ENCODE measurements at regions not wholly inside any gene's neighbourhood (a gene's known extent, or its start where the extent isn't known, plus 50 kb on each side); places are given as distances from the start of the nearest gene placed in this dataset.
"Not testable (repeated sequence)": the region's sequence is repeated elsewhere in the genome, so short reads cannot be mapped to it uniquely, and the experiment has no call there.

DNA sequence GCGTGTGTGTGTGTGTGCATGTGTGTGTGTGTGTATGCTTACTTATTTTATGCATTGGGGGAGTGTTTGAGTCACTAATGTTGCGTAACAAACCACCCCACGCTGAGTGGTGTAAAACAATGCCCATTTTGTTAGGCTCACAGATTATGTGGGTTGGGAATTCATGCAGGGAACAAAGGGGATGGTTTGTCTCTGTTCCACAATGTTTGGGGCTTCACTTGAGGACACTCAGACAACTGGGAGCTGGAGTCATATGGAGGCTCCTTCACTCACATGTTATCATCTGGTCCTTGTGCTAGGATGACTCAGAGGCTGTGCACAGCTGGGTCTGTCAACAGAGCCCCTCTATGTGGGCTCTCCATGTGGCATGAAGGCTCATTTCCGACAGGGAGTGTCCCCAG, 51.3 kb upstream of the LARGE1 start:
- DNase-seq: no peak

DNA sequence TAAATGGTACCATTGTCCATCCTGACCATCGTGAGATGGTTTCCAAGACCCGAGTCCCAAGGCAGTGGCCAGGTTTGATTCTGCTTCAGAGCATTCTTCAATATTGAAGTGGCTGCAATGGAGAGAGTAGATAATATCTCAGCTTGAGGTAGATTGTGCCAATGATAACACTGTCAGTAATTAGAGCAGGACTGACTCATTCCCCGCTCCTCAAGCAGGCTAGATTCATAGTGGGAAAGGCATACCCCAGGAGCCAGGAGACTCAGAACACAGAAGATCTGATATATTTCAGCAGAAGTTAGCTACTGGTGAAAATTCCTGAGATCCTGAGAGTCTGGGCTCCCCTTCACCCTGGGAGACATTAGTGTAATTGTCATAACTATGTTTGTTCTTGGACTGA, 55.6 kb upstream of the LARGE1 start:
- no peak for DNase-seq

- DNase-seq: no peak
Measured at GRCh38 chr22:33983558-33983957, 63.3 kb upstream of the LARGE1 start.

GRCh38 chr22:33984211-33984610, 63.9 kb upstream of the LARGE1 start:
- no peak for DNase-seq

DNA sequence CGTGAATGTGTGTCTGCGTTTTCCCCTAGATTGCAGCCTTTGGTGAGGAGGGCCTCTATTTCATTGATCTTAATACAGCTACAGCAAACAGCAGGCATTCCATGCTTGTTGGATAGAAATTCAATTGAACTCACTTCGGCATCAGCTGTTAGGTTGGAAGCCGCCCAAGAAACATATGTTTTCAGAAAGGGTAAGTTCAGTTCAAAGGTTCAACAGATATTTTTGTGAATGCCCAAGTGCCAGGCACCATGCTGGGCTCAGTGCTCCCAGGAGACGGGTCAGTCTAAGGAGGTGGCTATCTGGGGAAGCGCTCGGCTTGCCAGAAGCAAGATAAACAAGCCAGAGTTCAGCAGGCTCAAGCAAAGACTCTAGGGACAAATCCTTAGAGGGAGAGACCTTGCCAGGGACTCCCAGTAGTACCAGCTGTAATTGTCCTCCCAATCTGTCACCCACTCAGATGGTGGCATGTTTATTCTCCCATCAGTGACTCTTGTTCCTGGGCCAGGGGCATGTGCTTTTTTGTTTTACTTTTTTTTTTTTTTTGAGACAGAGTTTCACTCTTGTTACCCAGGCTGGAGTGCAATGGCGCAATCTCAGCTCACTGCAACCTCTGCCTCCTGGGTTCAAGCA, 64.5 kb upstream of the LARGE1 start:
- no peak for DNase-seq

GRCh38 chr22:33985506-33985905, 65.2 kb upstream of the LARGE1 start:
- no peak for DNase-seq

DNA sequence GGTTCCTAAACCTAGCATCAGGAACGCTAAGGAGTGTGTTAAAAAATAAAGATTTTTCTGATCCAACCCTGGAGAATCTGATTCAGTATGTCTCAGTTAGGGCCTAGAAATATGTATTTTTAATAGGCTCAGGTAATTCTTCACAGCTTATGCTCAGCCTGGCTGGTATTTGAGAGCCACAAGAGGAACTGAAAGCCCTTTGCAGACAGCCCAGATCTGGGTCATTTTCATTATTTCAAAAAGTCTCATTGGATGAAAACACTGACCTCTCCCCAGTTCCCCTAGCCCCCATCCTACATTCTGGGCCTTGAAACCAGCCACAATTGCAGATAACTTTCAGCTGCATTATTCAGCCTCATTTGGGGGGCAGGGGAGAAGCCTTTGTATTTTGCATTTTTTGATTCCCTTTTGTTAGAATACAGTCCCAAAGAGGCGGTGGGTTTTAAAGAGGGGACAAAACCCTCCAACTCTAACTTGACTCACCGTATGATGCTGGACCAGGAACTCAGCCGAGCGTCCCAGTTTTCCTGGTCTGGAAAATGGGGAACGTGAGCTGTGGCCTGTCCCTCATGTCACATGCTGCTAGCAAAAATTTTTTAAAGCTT, 66.0 kb upstream of the LARGE1 start:
- no peak for DNase-seq

DNA sequence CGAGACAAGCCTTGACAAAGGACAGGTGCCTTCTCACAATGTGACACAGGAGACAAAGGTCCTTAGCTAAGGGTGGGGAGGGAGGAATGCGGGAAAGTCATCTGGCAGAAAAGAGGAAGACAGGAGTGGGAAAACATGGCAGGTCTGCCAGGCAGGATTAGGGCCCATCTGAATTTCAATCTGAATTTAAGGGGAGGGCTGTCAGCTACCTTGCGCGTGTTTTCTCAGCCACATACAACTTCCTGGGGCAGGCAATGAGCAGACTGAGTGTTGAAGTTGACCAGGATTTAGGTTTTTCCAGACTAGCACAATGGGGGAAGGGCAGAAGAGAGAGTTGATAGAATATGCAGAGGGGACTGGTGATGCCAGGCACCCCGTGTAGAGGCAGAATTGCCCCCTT, 66.7 kb upstream of the LARGE1 start:
- DNase-seq: no peak

DNA sequence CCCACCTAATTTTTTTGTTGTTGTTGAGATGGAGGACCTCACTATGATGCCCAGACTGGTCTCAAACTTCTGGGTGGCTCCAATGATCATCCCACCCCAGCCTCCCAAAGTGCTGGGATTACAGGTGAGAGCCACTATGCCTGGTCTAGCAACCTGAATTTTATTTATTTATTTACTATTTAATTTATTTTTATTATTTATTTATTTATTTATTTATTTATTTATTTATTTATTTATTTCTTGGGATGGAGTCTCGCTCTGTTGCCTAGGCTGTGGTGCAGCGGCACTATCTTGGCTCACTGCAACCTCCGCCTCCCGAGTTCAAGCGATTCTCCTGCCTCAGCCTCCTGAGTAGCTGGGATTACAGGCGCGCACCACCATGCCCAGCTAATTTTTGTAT, 69.0 kb upstream of the LARGE1 start:
- not testable (repeated sequence) for DNase-seq

DNA sequence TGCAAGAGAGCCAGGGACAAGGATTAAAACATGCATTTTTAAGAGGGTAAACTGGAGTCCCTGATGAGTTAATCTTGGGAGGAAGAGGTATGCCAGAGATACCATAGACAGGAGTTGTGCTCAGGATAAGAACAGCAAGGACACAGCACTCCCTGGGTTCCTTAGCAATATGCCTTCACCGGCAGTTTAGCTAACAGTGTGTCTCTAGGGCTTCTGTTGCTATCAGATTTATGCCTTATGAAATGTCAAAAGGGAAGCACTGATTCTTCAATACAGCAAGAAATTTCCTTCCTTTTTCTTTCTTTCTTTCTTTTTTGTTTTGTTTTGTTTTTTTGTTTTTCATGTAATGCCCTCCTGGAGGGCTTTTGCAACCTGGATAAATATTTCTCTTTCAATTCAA, 71.3 kb upstream of the LARGE1 start:
- DNase-seq: no peak

DNA sequence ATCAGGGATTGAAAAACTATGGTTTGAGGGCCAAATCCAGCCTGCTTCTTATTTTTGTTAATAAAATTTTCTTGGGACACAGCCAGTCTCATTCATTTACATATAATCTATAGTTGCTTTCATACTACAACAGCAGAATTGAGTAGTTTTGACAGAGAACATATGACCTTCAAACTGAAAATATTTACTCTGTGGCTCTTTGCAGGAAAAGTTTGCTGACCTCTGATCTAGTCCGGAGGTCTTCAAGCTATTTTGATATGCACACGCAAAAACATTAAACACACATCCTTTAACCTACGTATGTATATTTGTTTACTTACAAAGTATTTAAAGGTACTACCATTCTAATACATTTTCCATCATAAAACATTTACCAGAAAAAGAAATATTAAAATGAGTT, 76.5 kb upstream of the LARGE1 start:
- DNase-seq: no peak

GRCh38 chr22:34000879-34001526, 80.7 kb upstream of the LARGE1 start:
- DNase-seq: no peak

- no peak for DNase-seq
Measured at GRCh38 chr22:34001701-34002466, 81.6 kb upstream of the LARGE1 start.

GRCh38 chr22:34004058-34004457, 83.8 kb upstream of the LARGE1 start:
- DNase-seq: no peak

DNA sequence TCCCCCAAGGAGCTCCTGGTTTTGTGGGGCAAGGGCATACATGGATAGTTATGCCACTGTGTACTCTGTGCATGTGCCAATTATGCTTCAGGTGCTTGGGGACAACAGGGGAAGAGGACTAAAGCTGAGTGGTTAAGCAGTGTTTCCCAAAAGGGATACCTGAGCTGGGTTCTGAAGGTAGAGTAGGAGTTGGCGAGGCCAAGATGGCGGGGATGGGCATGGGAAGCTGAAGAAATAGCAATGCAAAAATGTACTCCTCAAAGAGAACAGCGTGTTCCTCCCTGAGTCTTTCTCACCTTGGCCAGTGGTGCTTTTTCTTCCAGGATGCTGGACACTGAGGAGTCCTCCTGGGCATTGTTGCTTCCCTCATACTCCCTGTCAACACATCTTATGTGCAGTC, 90.0 kb upstream of the LARGE1 start:
- DNase-seq: no peak

- DNase-seq: no peak
Measured at GRCh38 chr22:34015642-34016041, 95.4 kb upstream of the LARGE1 start.

DNA sequence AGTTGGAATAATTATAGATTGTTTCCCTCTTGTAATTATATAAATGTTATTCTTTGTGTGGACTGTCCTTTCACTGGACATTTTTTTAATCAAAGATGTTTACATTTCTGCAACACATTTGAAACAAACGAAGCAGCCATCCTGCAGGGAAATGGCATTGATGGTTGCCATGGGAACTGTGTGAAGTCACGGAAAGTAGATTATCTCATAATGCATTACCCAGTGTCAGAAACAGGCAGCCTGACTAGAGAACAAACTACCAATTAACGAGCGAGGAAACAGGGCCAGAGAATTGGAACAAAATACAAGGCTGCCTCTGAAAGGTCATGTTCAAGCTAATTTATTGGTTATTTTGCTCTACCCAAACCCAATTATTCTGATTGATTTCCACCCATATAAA, 96.9 kb upstream of the LARGE1 start:
- no peak for DNase-seq

GRCh38 chr22:34019190-34019845, 99.0 kb upstream of the LARGE1 start:
- DNase-seq: no peak

DNA sequence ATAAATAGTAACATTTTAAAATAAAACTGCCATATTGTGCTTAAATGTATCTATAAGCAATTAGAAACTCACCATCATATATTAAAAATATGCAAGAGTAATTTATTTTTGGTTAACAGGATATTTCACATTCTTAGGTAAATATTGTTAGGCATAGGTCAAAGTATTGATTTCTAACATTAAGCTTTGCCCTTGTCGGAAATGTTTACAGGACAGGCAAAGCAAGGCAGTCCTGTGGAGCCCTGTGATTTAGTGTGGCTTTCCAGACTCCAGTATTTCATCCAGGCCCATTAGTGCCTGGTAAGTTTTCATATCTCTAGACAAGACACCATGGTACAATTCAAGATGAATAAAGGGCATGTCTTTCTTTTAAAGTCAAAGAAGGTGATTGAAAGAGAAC, 114.9 kb upstream of the LARGE1 start:
- DNase-seq: no peak

DNA sequence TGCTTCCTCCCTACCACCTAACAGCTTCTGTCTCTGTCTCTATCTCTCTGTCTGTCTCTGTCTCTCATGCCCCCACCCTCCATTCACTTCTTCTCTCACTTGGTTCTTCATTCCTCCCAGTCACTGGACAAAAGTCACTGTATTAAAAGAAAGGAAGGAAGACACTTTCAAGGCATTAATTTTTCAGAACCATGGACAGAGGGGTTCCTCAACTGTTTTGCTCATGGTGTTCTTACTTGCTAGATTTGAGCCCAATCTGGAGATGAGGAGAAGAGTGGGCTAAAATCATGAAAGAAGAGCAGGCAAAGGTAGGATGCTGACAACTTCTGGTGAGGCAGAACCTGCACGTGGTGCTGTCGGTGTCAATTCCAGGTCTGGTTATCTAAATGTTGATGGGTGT, 116.7 kb upstream of the LARGE1 start:
- DNase-seq: no peak

DNA sequence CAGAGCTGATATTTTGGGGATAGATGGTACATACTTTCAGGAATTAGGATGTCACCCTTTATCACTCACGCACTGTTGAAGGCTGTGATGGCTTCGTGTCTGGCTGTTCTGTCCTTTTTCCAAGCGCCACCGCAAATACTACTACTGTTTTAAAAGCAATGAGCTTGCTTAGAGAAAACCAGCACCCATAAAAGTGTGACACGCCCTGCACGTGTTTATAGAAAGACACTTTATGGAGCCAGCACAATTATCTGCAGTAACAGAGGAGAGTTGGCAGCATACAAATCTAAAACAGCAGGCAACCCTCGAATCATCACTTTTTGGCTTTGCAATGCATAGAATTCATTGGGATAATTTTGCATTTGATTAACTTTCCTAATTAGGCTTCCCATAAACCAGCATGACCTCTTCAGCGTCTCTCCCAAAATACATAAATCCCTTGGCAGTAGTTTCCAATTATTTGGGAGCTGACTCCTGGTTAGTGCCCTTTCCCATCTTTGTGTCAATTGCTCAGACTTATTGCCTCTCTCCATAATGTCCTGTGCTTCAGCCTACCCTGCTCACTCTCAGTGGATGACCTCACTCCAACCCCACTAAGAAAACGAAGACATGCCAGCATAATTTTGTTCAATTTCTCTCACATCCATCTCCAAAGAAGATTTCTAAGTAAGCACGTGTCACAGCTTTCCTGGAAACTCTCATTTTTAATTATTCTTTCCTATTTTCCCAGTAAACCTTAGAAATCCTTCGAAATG, 118.7 kb upstream of the LARGE1 start:
- DNase-seq: no peak

- no peak for DNase-seq
Measured at GRCh38 chr22:34045311-34045710, 125.0 kb upstream of the LARGE1 start.
